Mesothelial cell of epicardium (in vitro differentiated cells): ENCODE measurements at regions not wholly inside any gene's neighbourhood (a gene's known extent, or its start where the extent isn't known, plus 50 kb on each side); places are given as distances from the start of the nearest gene placed in this dataset.

ENCODE experiments used
- DNase-seq, 2 experiments: peaks; one replicate each; pipeline ENCODE4 v3.0.0; 2021; ENCODE audit warnings: low spot score in 2 of 2; ENCODE audit not compliant: unreplicated experiment in 2 of 2
- H3K27ac Mint-ChIP-seq: 2 replicates; pipeline ENCODE4 v1.8.0; 2021; ENCODE audit warnings: mixed read lengths
- H3K27me3 Mint-ChIP-seq: 2 replicates; pipeline ENCODE4 v1.8.0; 2021; ENCODE audit warnings: low read depth, mixed read lengths
- H3K36me3 Mint-ChIP-seq: 2 replicates; pipeline ENCODE4 v1.8.0; 2021; ENCODE audit warnings: mixed read lengths
- H3K4me1 Mint-ChIP-seq: 2 replicates; pipeline ENCODE4 v1.8.0; 2021; ENCODE audit warnings: mixed read lengths
- H3K4me3 Mint-ChIP-seq: 2 replicates; pipeline ENCODE4 v1.8.0; 2021; ENCODE audit warnings: mild to moderate bottlenecking, moderate library complexity, mixed read lengths
- H3K9me3 Mint-ChIP-seq: 2 replicates; pipeline ENCODE4 v1.8.0; 2021; ENCODE audit warnings: mixed read lengths
- CTCF ChIP-seq: fragments of 200-600 bp; sonication (generic); IDR thresholded peaks from one replicate; pipeline ENCODE4 v1.5.0; 2021; ENCODE audit warnings: antibody characterized with exemption; ENCODE audit not compliant: unreplicated experiment

- Mint-ChIP-seq H3K36me3 (no peaks in the 10 kb centered on the region), H3K9me3 (peaks cover 16% of the 10 kb centered on the region), H3K27me3 (peaks cover 16% of the 10 kb centered on the region), H3K4me3 (no peak overlapping the region), H3K4me1 (no peaks in the 10 kb centered on the region), H3K27ac (no peak overlapping the region)
- TF ChIP-seq CTCF = no peak
- no peak for DNase-seq
Observed at GRCh38 chr18:21949326-21950015, 208.9 kb downstream of the MIB1 start.

GRCh38 chr18:21955757-21956652 lies 213.4 kb upstream of the GATA6 start:
- no peak overlapping the region for H3K27ac Mint-ChIP-seq
- peaks cover 24% of the 10 kb centered on the region for H3K9me3 Mint-ChIP-seq
- no peaks in the 10 kb centered on the region for H3K36me3 Mint-ChIP-seq
- H3K4me3 Mint-ChIP-seq = no peak overlapping the region
- peaks cover 10% of the 10 kb centered on the region for H3K4me1 Mint-ChIP-seq
- TF ChIP-seq CTCF = peak; percentile 82
- DNase-seq = peak; percentile 58 to 79
- peaks cover 3% of the 10 kb centered on the region for H3K27me3 Mint-ChIP-seq

- no peak overlapping the region for H3K27ac Mint-ChIP-seq
- peaks cover 15% of the 10 kb centered on the region for H3K9me3 Mint-ChIP-seq
- H3K27me3 Mint-ChIP-seq = no peaks in the 10 kb centered on the region
- no peak overlapping the region for H3K4me3 Mint-ChIP-seq
- no peak for DNase-seq
- no peak for TF ChIP-seq CTCF
- H3K4me1 Mint-ChIP-seq = peaks cover 10% of the 10 kb centered on the region
- H3K36me3 Mint-ChIP-seq = no peaks in the 10 kb centered on the region
Observed at GRCh38 chr18:21958263-21958662, 211.1 kb upstream of the GATA6 start.

GRCh38 chr18:21958707-21959450 lies 210.5 kb upstream of the GATA6 start:
- H3K4me1 Mint-ChIP-seq = peaks cover 10% of the 10 kb centered on the region
- H3K4me3 Mint-ChIP-seq = no peak overlapping the region
- no peak for TF ChIP-seq CTCF
- no peak for DNase-seq
- H3K27ac Mint-ChIP-seq = no peak overlapping the region
- H3K36me3 Mint-ChIP-seq = no peaks in the 10 kb centered on the region
- no peaks in the 10 kb centered on the region for H3K27me3 Mint-ChIP-seq
- H3K9me3 Mint-ChIP-seq = peaks cover 13% of the 10 kb centered on the region

- no peak for TF ChIP-seq CTCF
- H3K36me3 Mint-ChIP-seq = no peaks in the 10 kb centered on the region
- H3K9me3 Mint-ChIP-seq = peaks cover 3% of the 10 kb centered on the region
- H3K4me3 Mint-ChIP-seq = no peak overlapping the region
- H3K27ac Mint-ChIP-seq = peak overlapping the region; percentile 85
- H3K27me3 Mint-ChIP-seq = peaks cover 2% of the 10 kb centered on the region
- peaks cover 10% of the 10 kb centered on the region for H3K4me1 Mint-ChIP-seq
- DNase-seq = peak; percentile 21 to 45
Observed at GRCh38 chr18:21960189-21960588, 209.2 kb upstream of the GATA6 start.
